HCT116 (cell line): ENCODE measurements at regions not wholly inside any gene's neighbourhood (a gene's known extent, or its start where the extent isn't known, plus 50 kb on each side); places are given as distances from the start of the nearest gene placed in this dataset.

Experiments
- CEBPB ChIP-seq: IDR thresholded peaks from 2 replicates; pipeline ENCODE4 v1.6.1; 2012; ENCODE audit warnings: low read depth
- CTCF ChIP-seq, 3 experiments: fragments of 200-600 bp in 1 of 3; sonication (generic) in 1 of 3; IDR thresholded peaks in 2 of 3; conservative IDR thresholded peaks in 1 of 3; 2 replicates each; pipeline ENCODE4 v1.5.1; 2012 to 2017; ENCODE audit warnings: low read depth in 2 of 3, low read length in 2 of 3, antibody characterized with exemption in 1 of 3, borderline replicate concordance in 1 of 3, control low read depth in 1 of 3, mild to moderate bottlenecking in 1 of 3, mixed read lengths in 1 of 3, mixed run types in 1 of 3, moderate library complexity in 1 of 3; ENCODE audit not compliant: insufficient read depth in 1 of 3
- EZH2 ChIP-seq: fragments of 200-600 bp; sonication (generic); IDR thresholded peaks from 2 replicates; pipeline ENCODE4 v1.6.1; 2017; ENCODE audit warnings: antibody characterized with exemption, mixed run types
- JUND ChIP-seq: IDR thresholded peaks from 2 replicates; pipeline ENCODE4 v1.6.1; 2012
- POLR2A ChIP-seq: IDR thresholded peaks from 2 replicates; pipeline ENCODE4 v1.7.0; 2011; ENCODE audit warnings: borderline replicate concordance; ENCODE audit not compliant: insufficient read depth, insufficient read length; ENCODE audit errors: extremely low read depth
- POLR2AphosphoS5 ChIP-seq: IDR thresholded peaks from 2 replicates; pipeline ENCODE4 v1.6.1; 2011; ENCODE audit warnings: mild to moderate bottlenecking, low read depth, low read length, moderate library complexity
- RAD21 ChIP-seq: IDR thresholded peaks from 2 replicates; pipeline ENCODE4 v1.6.1; 2012; ENCODE audit warnings: low read depth, mild to moderate bottlenecking

- TF ChIP-seq CTCF (IDR thresholded peaks at IDR 0.05 in 2 of 3, conservative IDR thresholded peaks at IDR 0.05 in 1 of 3; ENCODE audit: borderline replicate concordance in 1 of 3, insufficient read depth in 1 of 3, low read depth in 2 of 3, low read length in 2 of 3) (no peak), EZH2 (no peak), CEBPB (no peak), POLR2A (no peak), JUND (no peak), RAD21 (no peak), POLR2AphosphoS5 (no peak)
Observed at GRCh38 chr2:236939271-236939670, 146.4 kb upstream of the COPS8 start.
